Globus pallidus (tissue), 1 donor: ENCODE measurements at regions not wholly inside any gene's neighbourhood (a gene's known extent, or its start where the extent isn't known, plus 50 kb on each side); places are given as distances from the start of the nearest gene placed in this dataset.
A peak's percentile ranks its signal among the peaks of the same experiment; 100 is the strongest.
"Not testable (repeated sequence)": the region's sequence is repeated elsewhere in the genome, so short reads cannot be mapped to it uniquely, and the experiment has no call there.

Experiments
- DNase-seq: peaks from one replicate; pipeline ENCODE4 v3.0.0-alpha.2; 2015; ENCODE audit warnings: low spot score

GRCh38 chr5:96097488-96097887 is 135.8 kb upstream of the ELL2 start:
- DNase-seq: not testable (repeated sequence)

DNA sequence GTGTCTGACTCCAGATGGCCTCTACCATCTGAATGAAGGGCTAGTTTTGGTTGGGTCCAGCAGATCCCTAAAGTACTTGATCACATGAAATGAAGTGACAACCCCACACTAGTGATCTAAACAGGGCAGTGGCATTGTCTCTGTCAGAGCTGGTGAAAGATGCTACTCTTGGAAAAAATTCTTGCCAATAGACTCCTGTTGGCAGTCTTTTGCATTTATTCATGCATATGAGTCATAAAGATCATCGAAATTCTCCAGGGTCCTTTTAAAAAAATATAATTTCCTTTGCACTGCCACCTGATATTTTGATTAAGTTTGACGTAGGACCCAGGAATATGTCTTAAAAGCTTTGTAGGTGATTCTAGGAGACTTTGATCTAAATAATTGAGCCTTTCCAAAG is 135.1 kb upstream of the ELL2 start:
- DNase-seq: no peak

- DNase-seq: no peak
These were observed 133.3 kb upstream of the ELL2 start for GRCh38 chr5:96094904-96095303.

GRCh38 chr5:96093890-96094381 is 132.3 kb upstream of the ELL2 start:
- no peak for DNase-seq

DNA sequence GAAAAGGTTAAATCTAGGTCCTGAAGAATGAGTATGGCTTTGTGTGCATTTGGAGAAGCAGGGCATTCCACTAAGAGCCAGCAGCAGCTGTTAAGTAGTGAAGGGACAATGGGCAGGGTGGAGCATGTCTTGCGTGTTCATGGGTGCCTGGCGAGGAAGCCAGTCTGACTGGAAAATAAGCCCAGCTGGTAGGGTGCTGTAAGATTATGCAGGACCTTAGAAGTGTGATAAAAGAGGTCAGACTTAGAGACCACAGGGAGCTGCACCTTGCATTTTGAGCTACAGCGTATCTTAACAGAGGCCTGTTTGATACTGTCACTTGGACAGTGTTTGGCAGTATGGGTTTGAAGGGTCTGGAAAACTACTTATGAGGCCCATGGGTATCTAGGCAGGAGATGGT is 131.7 kb upstream of the ELL2 start:
- DNase-seq: no peak

DNA sequence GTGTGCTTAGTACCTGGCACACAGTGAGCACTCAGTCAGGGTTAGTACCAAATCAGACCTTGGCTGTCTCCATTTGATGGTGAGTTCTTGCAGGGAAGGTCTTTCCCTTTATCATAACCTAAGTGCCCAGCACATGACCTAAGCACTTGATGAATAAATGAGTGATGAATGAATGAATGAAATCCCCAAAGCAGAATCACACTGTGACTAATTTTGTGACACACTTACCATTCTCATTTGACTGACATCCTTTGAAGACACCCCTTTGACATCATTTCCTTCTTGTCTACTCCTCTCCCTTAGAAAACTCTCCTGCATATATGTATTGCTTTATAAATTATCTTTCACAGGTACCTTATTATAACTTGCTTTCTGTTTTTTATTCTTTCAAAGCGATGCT is 130.2 kb upstream of the ELL2 start:
- DNase-seq: no peak

GRCh38 chr5:96090215-96090614 is 128.6 kb upstream of the ELL2 start:
- no peak for DNase-seq

GRCh38 chr5:96088706-96089498 is 127.3 kb upstream of the ELL2 start:
- peak; percentile 44 for DNase-seq

DNA sequence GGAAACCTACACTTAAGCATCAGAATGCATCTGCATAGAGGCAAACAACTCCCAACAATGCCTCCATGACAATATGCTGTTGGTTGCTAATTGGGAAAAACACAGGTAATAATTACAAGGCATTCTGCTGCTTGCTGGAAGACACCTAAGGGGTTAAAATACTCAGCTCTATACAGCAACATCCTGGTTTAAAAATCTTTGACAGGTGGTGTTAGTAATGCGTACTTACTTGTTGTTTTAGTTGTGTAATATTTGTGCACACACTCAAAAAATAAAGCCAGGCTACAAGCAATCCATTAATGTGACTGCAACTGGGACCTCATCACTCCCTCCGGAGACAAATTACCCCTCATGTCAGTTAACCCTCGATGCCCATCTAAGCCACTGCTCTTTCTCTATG is 126.3 kb upstream of the ELL2 start:
- no peak for DNase-seq

GRCh38 chr5:96084874-96085506 is 123.3 kb upstream of the ELL2 start:
- no peak for DNase-seq

GRCh38 chr5:96083361-96083881 is 121.8 kb upstream of the ELL2 start:
- no peak for DNase-seq

DNA sequence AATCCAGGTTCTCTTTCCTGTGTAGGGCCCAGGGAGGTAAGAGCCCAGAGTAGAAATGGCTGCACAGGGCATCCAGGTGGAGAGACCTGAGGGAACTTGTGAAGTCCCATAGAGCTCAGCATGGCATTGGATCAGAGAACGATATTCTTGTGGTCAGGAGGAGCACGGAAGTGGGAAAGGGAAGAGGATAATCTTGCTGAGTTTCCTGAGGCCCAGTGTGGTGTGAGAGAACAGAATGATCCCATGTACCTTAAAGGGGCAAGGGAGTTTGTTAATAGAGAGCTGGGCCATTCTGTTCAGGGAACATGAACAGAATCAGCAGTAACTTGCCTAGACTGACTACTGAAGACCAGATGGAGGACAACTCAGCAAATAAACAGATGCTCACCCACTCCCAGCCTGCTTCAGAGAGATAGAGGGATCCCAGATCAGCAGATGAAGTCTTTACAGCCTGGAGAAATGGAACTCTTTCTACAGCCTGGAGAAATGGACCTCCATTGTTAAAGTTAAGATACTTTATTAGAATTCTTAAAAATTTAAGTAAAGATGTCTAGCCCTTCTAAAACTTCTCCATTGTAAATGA is 119.7 kb upstream of the ELL2 start:
- DNase-seq: no peak

DNA sequence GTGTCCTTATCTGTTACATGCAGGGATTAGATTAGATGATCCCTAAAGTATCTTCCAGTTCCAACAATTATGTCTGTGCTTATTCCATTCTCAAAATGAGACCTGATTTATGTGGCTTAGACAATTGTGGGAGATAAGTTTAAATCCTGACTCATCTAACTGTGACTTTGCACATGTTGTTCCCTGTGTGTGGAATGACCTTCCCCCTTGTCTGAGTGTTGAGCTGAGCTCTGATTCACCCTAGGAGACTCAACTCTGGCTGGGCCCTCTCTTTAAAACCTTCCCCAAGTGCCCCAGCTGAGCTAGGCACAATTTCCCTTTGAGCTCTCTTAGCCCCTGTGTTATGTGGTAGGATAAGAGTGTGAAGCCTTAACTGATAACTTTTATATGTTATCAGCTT is 118.9 kb upstream of the ELL2 start:
- no peak for DNase-seq

- no peak for DNase-seq
These were observed 118.3 kb upstream of the ELL2 start for GRCh38 chr5:96079962-96080361.

- DNase-seq: no peak
These were observed 117.4 kb upstream of the ELL2 start for GRCh38 chr5:96079075-96079474.

DNA sequence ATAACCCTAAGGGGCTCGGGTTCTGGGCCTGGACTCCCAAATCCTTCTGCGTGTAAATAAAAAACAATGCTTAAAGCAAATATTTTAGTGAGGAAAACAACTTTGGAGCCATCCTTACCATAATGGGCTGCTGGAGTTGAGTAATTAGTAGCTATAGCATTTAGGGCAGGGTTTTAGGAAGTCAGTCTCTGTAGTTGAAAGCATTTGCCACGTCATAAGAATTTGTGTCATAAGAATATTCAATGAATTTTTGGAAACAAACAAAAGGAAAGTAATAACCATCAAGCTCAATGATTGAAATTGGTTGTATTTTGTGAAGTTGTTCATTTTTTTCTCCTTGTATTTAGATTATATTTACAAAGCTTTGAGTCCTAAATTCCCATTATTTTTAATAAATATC is 114.8 kb upstream of the ELL2 start:
- no peak for DNase-seq

GRCh38 chr5:96075579-96076289 is 114.1 kb upstream of the ELL2 start:
- peak; percentile 6 for DNase-seq

DNA sequence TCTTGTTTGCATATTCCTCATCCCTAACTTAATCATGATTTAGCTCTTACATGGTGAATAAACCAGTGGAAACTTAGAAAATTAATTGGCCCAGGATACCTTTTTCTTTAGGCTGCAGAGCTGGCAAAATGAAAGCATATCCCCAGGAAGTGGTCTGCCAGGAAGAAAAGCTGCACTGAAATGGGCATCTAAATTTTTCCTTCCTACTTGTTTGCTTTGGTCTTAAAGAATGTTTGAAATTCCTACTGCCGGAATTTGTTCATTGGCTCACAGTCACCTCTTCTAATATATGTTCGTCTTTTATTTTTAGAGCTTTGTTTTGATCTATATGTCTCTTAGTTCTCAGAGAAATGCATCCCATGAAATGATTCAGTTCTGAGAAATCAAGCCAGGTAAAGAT is 113.2 kb upstream of the ELL2 start:
- DNase-seq: no peak

GRCh38 chr5:96074460-96074859 is 112.8 kb upstream of the ELL2 start:
- DNase-seq: no peak

GRCh38 chr5:96072791-96073165 is 111.1 kb upstream of the ELL2 start:
- DNase-seq: no peak

- no peak for DNase-seq
These were observed 110.6 kb upstream of the ELL2 start for GRCh38 chr5:96072138-96072790.
